NB4 (cell line): ENCODE measurements at regions not wholly inside any gene's neighbourhood (a gene's known extent, or its start where the extent isn't known, plus 50 kb on each side); places are given as distances from the start of the nearest gene placed in this dataset.

Source experiments
- CTCF ChIP-seq: IDR thresholded peaks from one replicate; pipeline ENCODE4 v1.5.1; 2012; ENCODE audit warnings: low read depth, low read length
- MYC ChIP-seq: IDR thresholded peaks from 2 replicates; pipeline ENCODE4 v1.6.1; 2011; ENCODE audit warnings: low read depth, low read length
- POLR2A ChIP-seq: IDR thresholded peaks from 2 replicates; pipeline ENCODE4 v1.6.1; 2011; ENCODE audit warnings: mild to moderate bottlenecking; ENCODE audit not compliant: insufficient read length; ENCODE audit errors: extremely low read depth
- TF ChIP-seq, protein P1 (sequence below): IDR thresholded peaks from 2 replicates; pipeline ENCODE4 v1.6.1; 2011; ENCODE audit warnings: low read depth, low read length

- TF ChIP-seq CTCF (no peak), POLR2A (no peak), MYC (no peak)
- TF ChIP-seq, protein P1, sequence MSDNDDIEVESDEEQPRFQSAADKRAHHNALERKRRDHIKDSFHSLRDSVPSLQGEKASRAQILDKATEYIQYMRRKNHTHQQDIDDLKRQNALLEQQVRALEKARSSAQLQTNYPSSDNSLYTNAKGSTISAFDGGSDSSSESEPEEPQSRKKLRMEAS, result no peak
These were observed 800.3 kb upstream of the RAB6C start for GRCh38 chr2:129179199-129179598.
